ENCODE measurements at regions not wholly inside any gene's neighbourhood (a gene's known extent, or its start where the extent isn't known, plus 50 kb on each side); places are given as distances from the start of the nearest gene placed in this dataset.

GRCh38 chr9:87324613-87325194 lies 173.0 kb upstream of the DAPK1 start:
- no peak for DNase-seq (ENCODE audit: low read depth in 2 of 2)

GRCh38 chr9:87327575-87328125 lies 170.0 kb upstream of the DAPK1 start:
- no peak for DNase-seq (ENCODE audit: low read depth in 2 of 2)

GRCh38 chr9:87333802-87334201 lies 163.9 kb upstream of the DAPK1 start:
- no peak for DNase-seq (ENCODE audit: low read depth in 2 of 2)

- DNase-seq (ENCODE audit: low read depth in 2 of 2): no peak
Observed at GRCh38 chr9:87334366-87334765, 163.3 kb upstream of the DAPK1 start.

GRCh38 chr9:87336407-87336806 lies 161.3 kb upstream of the DAPK1 start:
- DNase-seq (ENCODE audit: low read depth in 2 of 2): no peak

- no peak for DNase-seq (ENCODE audit: low read depth in 2 of 2)
Observed at GRCh38 chr9:87336914-87337333, 160.7 kb upstream of the DAPK1 start.

GRCh38 chr9:87337335-87338087 lies 160.2 kb upstream of the DAPK1 start:
- no peak for DNase-seq (ENCODE audit: low read depth in 2 of 2)

- no peak for DNase-seq (ENCODE audit: low read depth in 2 of 2)
Observed at GRCh38 chr9:87338088-87338989, 159.3 kb upstream of the DAPK1 start.

- DNase-seq (ENCODE audit: low read depth in 2 of 2): no peak
Observed at GRCh38 chr9:87340391-87340790, 157.3 kb upstream of the DAPK1 start.

GRCh38 chr9:87342743-87343142 lies 154.9 kb upstream of the DAPK1 start:
- DNase-seq (ENCODE audit: low read depth in 2 of 2): no peak

- no peak for DNase-seq (ENCODE audit: low read depth in 2 of 2)
Observed at GRCh38 chr9:87343816-87344430, 153.7 kb upstream of the DAPK1 start.

GRCh38 chr9:87346061-87346665 lies 151.5 kb upstream of the DAPK1 start:
- no peak for DNase-seq (ENCODE audit: low read depth in 2 of 2)

- no peak for DNase-seq (ENCODE audit: low read depth in 2 of 2)
Observed at GRCh38 chr9:87350915-87351314, 146.8 kb upstream of the DAPK1 start.

GRCh38 chr9:87353301-87353700 lies 144.4 kb upstream of the DAPK1 start:
- no peak for DNase-seq (ENCODE audit: low read depth in 2 of 2)

- DNase-seq (ENCODE audit: low read depth in 2 of 2): no peak
Observed at GRCh38 chr9:87354147-87354546, 143.5 kb upstream of the DAPK1 start.

- no peak for DNase-seq (ENCODE audit: low read depth in 2 of 2)
Observed at GRCh38 chr9:87357600-87357999, 140.1 kb upstream of the DAPK1 start.

GRCh38 chr9:87359264-87359663 lies 138.4 kb upstream of the DAPK1 start:
- DNase-seq (ENCODE audit: low read depth in 2 of 2): no peak

GRCh38 chr9:87359958-87360601 lies 137.6 kb upstream of the DAPK1 start:
- DNase-seq (ENCODE audit: low read depth in 2 of 2): no peak

GRCh38 chr9:87370049-87370685 lies 127.5 kb upstream of the DAPK1 start:
- no peak for DNase-seq (ENCODE audit: low read depth in 2 of 2)

- DNase-seq (ENCODE audit: low read depth in 2 of 2): no peak
Observed at GRCh38 chr9:87371795-87372355, 125.8 kb upstream of the DAPK1 start.
